ENCODE measurements at regions not wholly inside any gene's neighbourhood (a gene's known extent, or its start where the extent isn't known, plus 50 kb on each side); places are given as distances from the start of the nearest gene placed in this dataset.

GRCh38 chr11:119878990-119879389, 150.0 kb upstream of the NECTIN1 start:
- no peak overlapping the region for H3K27ac ChIP-seq (ENCODE audit: low read depth, low read length, poor library complexity, severe bottlenecking)
- H3K36me3 ChIP-seq (ENCODE audit: insufficient read depth, low read length): no peaks in the 10 kb centered on the region
- no peak overlapping the region for H3K4me3 ChIP-seq (ENCODE audit: low read depth, low read length, poor library complexity, severe bottlenecking)
- TF ChIP-seq EZH2 (IDR thresholded peaks at IDR 0.05; ENCODE audit: borderline replicate concordance, low read length) (no peak), CTCF (IDR thresholded peaks at IDR 0.05; ENCODE audit: low read length) (no peak)
- H3K79me2 ChIP-seq (ENCODE audit: insufficient read depth, low read length): no peaks in the 10 kb centered on the region
- no peak overlapping the region for H2AFZ ChIP-seq (ENCODE audit: low read length)
- no peaks in the 10 kb centered on the region for H4K20me1 ChIP-seq (ENCODE audit: insufficient read depth, low read length)
- no peaks in the 10 kb centered on the region for H3F3A ChIP-seq (ENCODE audit: insufficient read depth, low read length)
- H3K9ac ChIP-seq (ENCODE audit: low read length): no peak overlapping the region
- H3K4me1 ChIP-seq (ENCODE audit: insufficient read depth, low read length, severe bottlenecking): no peaks in the 10 kb centered on the region
- H3K9me2 ChIP-seq (ENCODE audit: low read depth, low read length): no peaks in the 10 kb centered on the region
- H3K9me3 ChIP-seq (ENCODE audit: low read length): no peaks in the 10 kb centered on the region
- no peak overlapping the region for H3K4me2 ChIP-seq (ENCODE audit: low read length)
- no peaks in the 10 kb centered on the region for H3K27me3 ChIP-seq (ENCODE audit: insufficient read depth, low read length)

GRCh38 chr11:119876841-119877240, 147.8 kb upstream of the NECTIN1 start:
- H3K27ac ChIP-seq (ENCODE audit: low read depth, low read length, poor library complexity, severe bottlenecking): no peak overlapping the region
- no peaks in the 10 kb centered on the region for H3K27me3 ChIP-seq (ENCODE audit: insufficient read depth, low read length)
- no peaks in the 10 kb centered on the region for H3K36me3 ChIP-seq (ENCODE audit: insufficient read depth, low read length)
- TF ChIP-seq EZH2 (IDR thresholded peaks at IDR 0.05; ENCODE audit: borderline replicate concordance, low read length) (no peak), CTCF (IDR thresholded peaks at IDR 0.05; ENCODE audit: low read length) (no peak)
- H3K9me3 ChIP-seq (ENCODE audit: low read length): no peaks in the 10 kb centered on the region
- H3F3A ChIP-seq (ENCODE audit: insufficient read depth, low read length): no peaks in the 10 kb centered on the region
- no peak overlapping the region for H3K4me3 ChIP-seq (ENCODE audit: low read depth, low read length, poor library complexity, severe bottlenecking)
- no peaks in the 10 kb centered on the region for H4K20me1 ChIP-seq (ENCODE audit: insufficient read depth, low read length)
- no peaks in the 10 kb centered on the region for H3K9me2 ChIP-seq (ENCODE audit: low read depth, low read length)
- H3K79me2 ChIP-seq (ENCODE audit: insufficient read depth, low read length): no peaks in the 10 kb centered on the region
- H3K4me1 ChIP-seq (ENCODE audit: insufficient read depth, low read length, severe bottlenecking): no peaks in the 10 kb centered on the region
- no peak overlapping the region for H3K9ac ChIP-seq (ENCODE audit: low read length)
- H2AFZ ChIP-seq (ENCODE audit: low read length): no peak overlapping the region
- no peak overlapping the region for H3K4me2 ChIP-seq (ENCODE audit: low read length)

- Histone ChIP-seq H3K4me2 (ENCODE audit: low read length) (no peak overlapping the region), H3K27ac (ENCODE audit: low read depth, low read length, poor library complexity, severe bottlenecking) (no peak overlapping the region), H3K36me3 (ENCODE audit: insufficient read depth, low read length) (no peaks in the 10 kb centered on the region), H2AFZ (ENCODE audit: low read length) (no peak overlapping the region), H3K27me3 (ENCODE audit: insufficient read depth, low read length) (no peaks in the 10 kb centered on the region), H3F3A (ENCODE audit: insufficient read depth, low read length) (no peaks in the 10 kb centered on the region), H3K79me2 (ENCODE audit: insufficient read depth, low read length) (no peaks in the 10 kb centered on the region), H4K20me1 (ENCODE audit: insufficient read depth, low read length) (no peaks in the 10 kb centered on the region), H3K4me3 (ENCODE audit: low read depth, low read length, poor library complexity, severe bottlenecking) (no peak overlapping the region), H3K9me2 (ENCODE audit: low read depth, low read length) (no peaks in the 10 kb centered on the region), H3K9me3 (ENCODE audit: low read length) (no peaks in the 10 kb centered on the region), H3K4me1 (ENCODE audit: insufficient read depth, low read length, severe bottlenecking) (no peaks in the 10 kb centered on the region), H3K9ac (ENCODE audit: low read length) (no peak overlapping the region)
- no peak for TF ChIP-seq CTCF (IDR thresholded peaks at IDR 0.05; ENCODE audit: low read length)
- no peak for TF ChIP-seq EZH2 (IDR thresholded peaks at IDR 0.05; ENCODE audit: borderline replicate concordance, low read length)
Observed at GRCh38 chr11:119875841-119876600, 147.0 kb upstream of the NECTIN1 start.

All from OCI-LY1 (cell line).